ENCODE measurements at regions not wholly inside any gene's neighbourhood (a gene's known extent, or its start where the extent isn't known, plus 50 kb on each side); places are given as distances from the start of the nearest gene placed in this dataset.

DNA sequence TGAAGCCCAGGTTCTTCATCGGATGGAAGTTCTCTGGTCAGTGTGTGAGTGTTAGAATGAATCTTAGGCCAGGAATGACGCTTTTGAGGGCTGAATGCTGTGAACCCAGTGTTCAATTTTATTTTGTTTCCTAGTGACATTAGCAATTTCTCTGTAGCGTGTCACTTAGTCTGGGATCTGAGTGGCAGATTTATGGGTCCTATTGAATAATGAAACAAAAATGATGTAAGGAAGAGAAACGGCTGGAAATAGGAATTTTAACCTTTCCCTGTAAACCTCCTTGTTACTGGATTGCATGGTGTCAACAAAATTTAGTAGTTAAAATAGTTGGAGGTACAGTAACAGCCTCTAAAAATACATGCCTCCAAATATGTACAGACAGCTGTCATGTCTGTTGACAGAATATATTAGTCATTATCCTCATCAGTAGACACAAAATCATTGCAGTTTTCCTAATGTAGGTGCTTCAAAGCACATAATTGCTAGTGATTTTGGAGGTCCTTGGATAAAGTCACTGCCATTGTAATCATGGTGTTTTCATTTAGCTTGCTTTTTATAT, 223.8 kb upstream of the SPRED2 start:
- H3K9me3 ChIP-seq: no peaks in the 10 kb centered on the region
- no peak for DNase-seq
- H3K27ac ChIP-seq: no peak overlapping the region
- TF ChIP-seq POLR2A (IDR thresholded peaks at IDR 0.05): no peak
- TF ChIP-seq, protein P1, sequence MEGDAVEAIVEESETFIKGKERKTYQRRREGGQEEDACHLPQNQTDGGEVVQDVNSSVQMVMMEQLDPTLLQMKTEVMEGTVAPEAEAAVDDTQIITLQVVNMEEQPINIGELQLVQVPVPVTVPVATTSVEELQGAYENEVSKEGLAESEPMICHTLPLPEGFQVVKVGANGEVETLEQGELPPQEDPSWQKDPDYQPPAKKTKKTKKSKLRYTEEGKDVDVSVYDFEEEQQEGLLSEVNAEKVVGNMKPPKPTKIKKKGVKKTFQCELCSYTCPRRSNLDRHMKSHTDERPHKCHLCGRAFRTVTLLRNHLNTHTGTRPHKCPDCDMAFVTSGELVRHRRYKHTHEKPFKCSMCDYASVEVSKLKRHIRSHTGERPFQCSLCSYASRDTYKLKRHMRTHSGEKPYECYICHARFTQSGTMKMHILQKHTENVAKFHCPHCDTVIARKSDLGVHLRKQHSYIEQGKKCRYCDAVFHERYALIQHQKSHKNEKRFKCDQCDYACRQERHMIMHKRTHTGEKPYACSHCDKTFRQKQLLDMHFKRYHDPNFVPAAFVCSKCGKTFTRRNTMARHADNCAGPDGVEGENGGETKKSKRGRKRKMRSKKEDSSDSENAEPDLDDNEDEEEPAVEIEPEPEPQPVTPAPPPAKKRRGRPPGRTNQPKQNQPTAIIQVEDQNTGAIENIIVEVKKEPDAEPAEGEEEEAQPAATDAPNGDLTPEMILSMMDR (IDR thresholded peaks at IDR 0.05): no peak
- TF ChIP-seq POLR2AphosphoS5 (IDR thresholded peaks at IDR 0.05): no peak
- no peak for TF ChIP-seq EP300 (IDR thresholded peaks at IDR 0.05; ENCODE audit: low read depth)
- intact Hi-C loops (cut with DNase I; ENCODE audit: low total_unique reads) (no loop called here), in situ Hi-C loops (cut with MboI; ENCODE audit: low pct_ligation_motif_present in 1 of 4, low pct_unique_long_range_greater_than_20kb in 1 of 4, low sequenced_read_pairs in 3 of 4) (no loop called here)
- H3K4me3 ChIP-seq: no peak overlapping the region
- H3K36me3 ChIP-seq: no peaks in the 10 kb centered on the region
- 69 to 74% methylated on average over 4 of the region's 4 CpGs for WGBS, 2 donors (ENCODE audit: low coverage in 1 of 2)
- H3K4me1 ChIP-seq: peaks cover 6 to 11% (median 9%) of the 10 kb centered on the region in 4 donors
- no peaks in the 10 kb centered on the region for H3K27me3 ChIP-seq

DNA sequence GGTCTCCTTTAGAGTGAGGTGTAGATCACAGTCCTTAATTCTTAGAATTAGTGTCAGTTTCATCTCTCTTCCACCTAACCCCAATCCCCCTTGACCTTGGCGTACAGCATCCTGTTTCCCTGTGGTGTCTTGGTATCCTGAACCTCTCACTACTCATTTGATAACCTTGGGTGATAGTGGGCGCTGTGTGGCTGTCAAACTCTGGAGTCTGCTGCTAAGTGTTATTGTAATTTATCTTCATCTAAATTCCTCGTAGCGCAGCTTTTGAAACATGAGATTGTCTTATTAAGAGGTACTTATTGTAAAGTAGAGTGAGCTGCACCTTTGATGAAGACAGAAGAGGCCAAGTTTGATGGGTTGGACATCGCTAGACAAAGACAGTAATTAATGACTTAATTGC, 222.6 kb upstream of the SPRED2 start:
- Histone ChIP-seq H3K9me3 (no peaks in the 10 kb centered on the region), H3K27ac (no peak overlapping the region), H3K36me3 (no peaks in the 10 kb centered on the region), H3K4me1 (peaks cover 0 to under 1% (median 0%) of the 10 kb centered on the region in 4 donors), H3K4me3 (no peak overlapping the region), H3K27me3 (no peaks in the 10 kb centered on the region)
- in situ Hi-C loops (cut with MboI; ENCODE audit: low pct_ligation_motif_present in 1 of 4, low pct_unique_long_range_greater_than_20kb in 1 of 4, low sequenced_read_pairs in 3 of 4): no loop called here
- 85 to 90% methylated on average over 5 of the region's 5 CpGs for WGBS, 2 donors (ENCODE audit: low coverage in 1 of 2)
- no peak for DNase-seq
- intact Hi-C loops (cut with DNase I; ENCODE audit: low total_unique reads): no loop called here
- TF ChIP-seq, protein P1 (IDR thresholded peaks at IDR 0.05): no peak
- TF ChIP-seq POLR2A (IDR thresholded peaks at IDR 0.05) (no peak), EP300 (IDR thresholded peaks at IDR 0.05; ENCODE audit: low read depth) (no peak), POLR2AphosphoS5 (IDR thresholded peaks at IDR 0.05) (no peak)

DNA sequence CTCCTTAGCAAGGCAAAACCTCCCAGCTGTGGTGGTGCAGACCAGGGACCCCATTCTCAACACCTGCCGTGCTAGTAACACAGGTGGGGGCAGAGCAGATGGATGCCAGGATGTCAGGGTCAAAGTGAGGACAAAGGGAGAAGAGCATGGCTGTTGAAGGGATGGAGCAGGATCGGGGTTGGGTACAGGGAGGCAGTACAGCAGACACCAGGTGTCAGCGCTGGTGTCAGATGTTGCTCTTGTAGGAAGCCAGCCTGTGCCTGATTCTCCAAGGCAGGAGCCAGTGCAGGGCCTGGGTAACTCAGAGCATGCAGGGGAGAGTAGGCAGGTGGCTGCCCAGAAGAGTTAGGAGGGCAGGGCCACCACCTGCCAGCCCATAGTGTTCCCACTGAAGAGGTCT, 222.1 kb upstream of the SPRED2 start:
- Histone ChIP-seq H3K27me3 (no peaks in the 10 kb centered on the region), H3K27ac (no peak overlapping the region), H3K4me1 (no peaks in the 10 kb centered on the region), H3K9me3 (no peaks in the 10 kb centered on the region), H3K36me3 (no peaks in the 10 kb centered on the region), H3K4me3 (no peak overlapping the region)
- intact Hi-C loops (cut with DNase I; ENCODE audit: low total_unique reads): no loop called here
- 87 to 95% methylated on average over 3 of the region's 3 CpGs for WGBS, 2 donors (ENCODE audit: low coverage in 1 of 2)
- no peak for DNase-seq
- TF ChIP-seq, protein P1 (IDR thresholded peaks at IDR 0.05): no peak
- no peak for TF ChIP-seq POLR2AphosphoS5 (IDR thresholded peaks at IDR 0.05)
- in situ Hi-C loops (cut with MboI; ENCODE audit: low pct_ligation_motif_present in 1 of 4, low pct_unique_long_range_greater_than_20kb in 1 of 4, low sequenced_read_pairs in 3 of 4): no loop called here

DNA sequence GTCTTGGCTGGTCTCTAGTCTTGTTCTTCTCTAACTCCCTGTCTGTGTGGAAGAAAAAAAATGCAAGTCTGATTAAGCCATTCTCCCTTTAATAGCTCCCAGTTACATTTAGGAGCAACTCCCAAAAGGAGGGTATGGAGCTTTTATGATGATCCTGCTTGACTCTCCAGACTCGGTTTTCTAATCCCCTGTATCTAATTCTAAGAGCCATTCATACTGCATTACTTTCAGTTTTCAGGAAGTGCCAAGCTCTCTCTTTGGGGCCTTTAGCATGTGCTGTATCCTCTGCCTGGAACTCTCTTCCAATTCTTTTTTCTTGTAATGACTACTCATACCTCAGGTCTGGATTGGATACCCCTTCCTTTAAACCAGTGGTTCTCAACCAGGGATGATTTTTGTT, 219.7 kb upstream of the SPRED2 start:
- TF ChIP-seq, protein P1 (IDR thresholded peaks at IDR 0.05): no peak
- no peak for TF ChIP-seq POLR2A (IDR thresholded peaks at IDR 0.05)
- TF ChIP-seq POLR2AphosphoS5 (IDR thresholded peaks at IDR 0.05): no peak
- no peak for TF ChIP-seq EP300 (IDR thresholded peaks at IDR 0.05; ENCODE audit: low read depth)
- 32 to 78% methylated on average over 1 of the region's 1 CpG for WGBS, 2 donors (ENCODE audit: low coverage in 1 of 2)
- H3K27ac ChIP-seq: no peak overlapping the region

More for the DNA sequence above, 219.7 kb upstream of the SPRED2 start:
- Histone ChIP-seq H3K9me3 (no peaks in the 10 kb centered on the region), H3K36me3 (no peaks in the 10 kb centered on the region), H3K4me1 (no peaks in the 10 kb centered on the region), H3K4me3 (no peak overlapping the region), H3K27me3 (no peaks in the 10 kb centered on the region)
- in situ Hi-C loops (cut with MboI; ENCODE audit: low pct_ligation_motif_present in 1 of 4, low pct_unique_long_range_greater_than_20kb in 1 of 4, low sequenced_read_pairs in 3 of 4) (no loop called here), intact Hi-C loops (cut with DNase I; ENCODE audit: low total_unique reads) (no loop called here)
- no peak for DNase-seq
